Motor neuron (in vitro differentiated cells): ENCODE measurements at regions not wholly inside any gene's neighbourhood (a gene's known extent, or its start where the extent isn't known, plus 50 kb on each side); places are given as distances from the start of the nearest gene placed in this dataset.
A peak's percentile ranks its signal among the peaks of the same experiment; 100 is the strongest.
"Not testable (repeated sequence)": the region's sequence is repeated elsewhere in the genome, so short reads cannot be mapped to it uniquely, and the experiment has no call there.

Experiments used
- ATAC-seq, 8 experiments: fragments of 200-7000 bp; cut with Tn5 transposase; replicated peaks in 6 of 8; 2 replicates each; pipeline ENCODE4 v1.8.0; 2021; ENCODE audit warnings: mild to moderate bottlenecking in 8 of 8, moderate library complexity in 8 of 8
- H3K27ac ChIP-seq, 2 donors: fragments of 250-450 bp; sonication (Bioruptor Pico); 2 replicates each; pipeline ENCODE4 v1.9.0; 2021; ENCODE audit warnings: antibody characterized with exemption in 2 of 2, mild to moderate bottlenecking in 2 of 2, moderate library complexity in 1 of 2
- H3K4me1 ChIP-seq, 2 donors: fragments of 250-450 bp; sonication (Bioruptor Pico); replicated peaks in 1 of 2; 2 replicates each; pipeline ENCODE4 v1.6.1; 2021; ENCODE audit warnings: antibody characterized with exemption in 2 of 2, mild to moderate bottlenecking in 2 of 2, moderate library complexity in 1 of 2
- H3K4me3 ChIP-seq, 5 donors: fragments of 250-450 bp; sonication (Bioruptor Pico); 2 replicates each; pipeline ENCODE4 v1.9.0; 2021; ENCODE audit warnings: antibody characterized with exemption in 5 of 5, mild to moderate bottlenecking in 5 of 5, moderate library complexity in 4 of 5
- WGBS, 10 experiments: fragments of 450-650 bp; shearing (Covaris generic); methylation state at CpG; one replicate each; pipeline ENCODE4 v1.0.0; 2022; 5-methylcytosine and 5-hydroxymethylcytosine counted together
- in situ Hi-C, 9 experiments: fragments of 400-800 bp; cut with MboI; loops; one replicate each; pipeline ENCODE4 v1.15.0; 2021; ENCODE audit warnings: low sequenced_read_pairs in 9 of 9, low pct_unique_long_range_greater_than_20kb in 2 of 9; ENCODE audit not compliant: unreplicated experiment in 9 of 9

DNA sequence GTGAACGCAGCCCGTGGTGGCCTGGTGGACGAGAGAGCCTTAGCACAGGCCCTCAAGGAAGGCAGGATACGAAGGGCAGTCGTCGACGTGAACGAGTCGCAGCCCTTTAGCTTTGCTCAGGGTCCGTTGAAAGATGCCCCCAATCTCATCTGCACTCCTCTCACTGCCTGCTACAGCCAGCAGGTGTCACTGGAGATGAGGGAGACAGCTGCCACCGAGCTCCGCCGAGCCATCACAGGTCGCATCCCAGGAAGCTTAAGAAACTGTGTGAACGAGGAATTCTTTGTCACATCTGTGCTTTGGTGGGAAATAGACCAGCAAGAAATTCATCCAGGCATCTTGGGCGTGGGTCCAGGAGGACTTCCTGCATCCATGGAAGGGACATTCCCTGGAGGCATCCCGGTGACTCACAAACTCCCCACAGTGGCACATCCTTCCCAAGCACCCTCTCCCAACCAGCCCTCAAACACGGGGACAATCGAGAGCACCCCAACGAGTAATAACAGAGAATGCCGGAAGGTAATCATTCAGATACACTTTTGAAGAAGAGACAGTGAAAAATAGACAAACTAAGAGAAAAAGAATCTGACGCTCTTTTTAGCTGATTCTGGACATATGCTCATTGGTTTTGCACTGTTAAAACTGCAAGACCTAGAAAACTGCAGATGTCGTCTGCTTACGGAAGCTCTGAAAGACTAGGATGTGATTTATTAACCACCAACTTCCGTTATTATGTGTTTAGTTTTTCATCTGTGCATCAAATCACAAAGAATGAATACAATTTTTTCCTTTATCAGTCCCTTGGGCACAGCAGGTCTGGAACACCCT, 4823.4 kb upstream of the TPTE start:
- in situ Hi-C loops, H3K27ac ChIP-seq, H3K4me3 ChIP-seq, H3K4me1 ChIP-seq: not testable (repeated sequence)
- WGBS, 10 experiments, result no CpG with 5 or more reads among the region's 25 CpGs
- peak in 5 of 8 experiments; percentile 47 to 85 (median 63) for ATAC-seq
